OCI-LY1 (cell line): ENCODE measurements at regions not wholly inside any gene's neighbourhood (a gene's known extent, or its start where the extent isn't known, plus 50 kb on each side); places are given as distances from the start of the nearest gene placed in this dataset.

Experiments used
- H2AFZ ChIP-seq: fragments of 200-600 bp; sonication (generic), shearing (Covaris generic); 2 replicates; pipeline ENCODE4 v1.6.0; 2014; ENCODE audit warnings: antibody characterized with exemption, mild to moderate bottlenecking, low read length
- H3F3A ChIP-seq: fragments of 200-600 bp; sonication (generic), shearing (Covaris generic); 2 replicates; pipeline ENCODE4 v1.6.0; 2014; ENCODE audit warnings: mild to moderate bottlenecking, antibody characterized with exemption, low read length, moderate library complexity; ENCODE audit not compliant: insufficient read depth
- H3K27ac ChIP-seq: fragments of 200-600 bp; sonication (generic); 2 replicates; pipeline ENCODE4 v1.5.1; 2014; ENCODE audit warnings: low read length, mixed run types, mild to moderate bottlenecking, low read depth; ENCODE audit not compliant: poor library complexity, severe bottlenecking
- H3K27me3 ChIP-seq: fragments of 200-600 bp; sonication (generic); 2 replicates; pipeline ENCODE4 v1.6.0; 2014; ENCODE audit warnings: antibody characterized with exemption, mild to moderate bottlenecking, low read length, moderate library complexity; ENCODE audit not compliant: insufficient read depth
- H3K36me3 ChIP-seq: fragments of 200-600 bp; sonication (generic); 2 replicates; pipeline ENCODE4 v1.6.1; 2014; ENCODE audit warnings: mild to moderate bottlenecking, antibody characterized with exemption, low read length, moderate library complexity, mixed read lengths; ENCODE audit not compliant: insufficient read depth
- H3K4me1 ChIP-seq: fragments of 200-600 bp; sonication (generic); 2 replicates; pipeline ENCODE4 v1.5.1; 2014; ENCODE audit warnings: mild to moderate bottlenecking, low read length, moderate library complexity; ENCODE audit not compliant: insufficient read depth, severe bottlenecking
- H3K4me2 ChIP-seq: fragments of 200-600 bp; sonication (generic), shearing (Covaris generic); 2 replicates; pipeline ENCODE4 v1.6.1; 2014; ENCODE audit warnings: low read length
- H3K4me3 ChIP-seq: fragments of 200-600 bp; sonication (generic); 2 replicates; pipeline ENCODE4 v1.5.1; 2014; ENCODE audit warnings: low read length, low read depth, mild to moderate bottlenecking, mixed read lengths; ENCODE audit not compliant: poor library complexity, severe bottlenecking
- H3K79me2 ChIP-seq: fragments of 200-600 bp; shearing (Covaris generic); 2 replicates; pipeline ENCODE4 v1.6.1; 2016; ENCODE audit warnings: mixed run types, low read length, mixed read lengths; ENCODE audit not compliant: insufficient read depth
- H3K9ac ChIP-seq: fragments of 200-600 bp; sonication (generic), shearing (Covaris generic); 2 replicates; pipeline ENCODE4 v1.6.1; 2014; ENCODE audit warnings: mild to moderate bottlenecking, low read length, mixed read lengths
- H3K9me2 ChIP-seq: fragments of 200-600 bp; sonication (generic), shearing (Covaris generic); 2 replicates; pipeline ENCODE4 v1.6.1; 2014; ENCODE audit warnings: low read depth, mild to moderate bottlenecking, low read length, mixed read lengths
- H3K9me3 ChIP-seq: fragments of 200-600 bp; shearing (Covaris generic); 2 replicates; pipeline ENCODE4 v1.6.1; 2014; ENCODE audit warnings: low read length, mixed read lengths
- H4K20me1 ChIP-seq: fragments of 200-600 bp; sonication (generic), shearing (Covaris generic); 2 replicates; pipeline ENCODE4 v1.6.0; 2016; ENCODE audit warnings: mild to moderate bottlenecking, low read length; ENCODE audit not compliant: insufficient read depth
- EZH2 ChIP-seq: fragments of 200-600 bp; sonication (generic), shearing (Covaris generic); IDR thresholded peaks from 2 replicates; pipeline ENCODE4 v1.8.0; 2017; ENCODE audit warnings: borderline replicate concordance, mixed run types, mild to moderate bottlenecking, antibody characterized with exemption, low read length, moderate library complexity, mixed read lengths
- TF ChIP-seq, protein P1 (sequence below): fragments of 200-600 bp; sonication (generic), shearing (Covaris generic); IDR thresholded peaks from 2 replicates; pipeline ENCODE4 v1.5.1; 2017; ENCODE audit warnings: mild to moderate bottlenecking, antibody characterized with exemption, low read length, moderate library complexity, mixed read lengths

DNA sequence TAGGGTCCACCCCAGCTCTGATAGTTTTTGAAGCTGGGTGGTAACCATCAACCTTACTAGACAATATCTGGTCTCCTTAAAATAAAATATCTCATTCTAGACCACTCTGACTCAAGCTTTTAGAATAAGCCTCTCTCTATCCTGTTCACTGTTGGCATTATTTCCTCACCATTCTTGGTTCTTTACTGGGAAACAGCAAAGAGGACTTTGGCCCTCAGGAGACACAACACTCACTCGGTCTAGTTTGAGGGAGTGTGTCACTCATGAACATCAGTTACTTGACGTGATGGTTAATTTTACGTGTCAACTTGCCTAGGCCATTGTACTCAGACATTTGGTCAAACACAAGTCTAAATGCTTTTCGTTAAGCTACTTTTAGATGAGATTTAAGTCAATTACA is 110.6 kb downstream of the FAM76B start:
- Histone ChIP-seq H3K4me2 (no peak overlapping the region), H3K27me3 (no peaks in the 10 kb centered on the region), H4K20me1 (no peaks in the 10 kb centered on the region), H2AFZ (no peak overlapping the region), H3K9me3 (no peaks in the 10 kb centered on the region), H3K4me1 (no peaks in the 10 kb centered on the region), H3K9me2 (no peaks in the 10 kb centered on the region), H3K36me3 (no peaks in the 10 kb centered on the region), H3F3A (no peaks in the 10 kb centered on the region), H3K27ac (no peak overlapping the region), H3K4me3 (no peak overlapping the region), H3K9ac (no peak overlapping the region), H3K79me2 (no peaks in the 10 kb centered on the region)
- TF ChIP-seq, protein P1, sequence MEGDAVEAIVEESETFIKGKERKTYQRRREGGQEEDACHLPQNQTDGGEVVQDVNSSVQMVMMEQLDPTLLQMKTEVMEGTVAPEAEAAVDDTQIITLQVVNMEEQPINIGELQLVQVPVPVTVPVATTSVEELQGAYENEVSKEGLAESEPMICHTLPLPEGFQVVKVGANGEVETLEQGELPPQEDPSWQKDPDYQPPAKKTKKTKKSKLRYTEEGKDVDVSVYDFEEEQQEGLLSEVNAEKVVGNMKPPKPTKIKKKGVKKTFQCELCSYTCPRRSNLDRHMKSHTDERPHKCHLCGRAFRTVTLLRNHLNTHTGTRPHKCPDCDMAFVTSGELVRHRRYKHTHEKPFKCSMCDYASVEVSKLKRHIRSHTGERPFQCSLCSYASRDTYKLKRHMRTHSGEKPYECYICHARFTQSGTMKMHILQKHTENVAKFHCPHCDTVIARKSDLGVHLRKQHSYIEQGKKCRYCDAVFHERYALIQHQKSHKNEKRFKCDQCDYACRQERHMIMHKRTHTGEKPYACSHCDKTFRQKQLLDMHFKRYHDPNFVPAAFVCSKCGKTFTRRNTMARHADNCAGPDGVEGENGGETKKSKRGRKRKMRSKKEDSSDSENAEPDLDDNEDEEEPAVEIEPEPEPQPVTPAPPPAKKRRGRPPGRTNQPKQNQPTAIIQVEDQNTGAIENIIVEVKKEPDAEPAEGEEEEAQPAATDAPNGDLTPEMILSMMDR: no peak
- no peak for TF ChIP-seq EZH2

DNA sequence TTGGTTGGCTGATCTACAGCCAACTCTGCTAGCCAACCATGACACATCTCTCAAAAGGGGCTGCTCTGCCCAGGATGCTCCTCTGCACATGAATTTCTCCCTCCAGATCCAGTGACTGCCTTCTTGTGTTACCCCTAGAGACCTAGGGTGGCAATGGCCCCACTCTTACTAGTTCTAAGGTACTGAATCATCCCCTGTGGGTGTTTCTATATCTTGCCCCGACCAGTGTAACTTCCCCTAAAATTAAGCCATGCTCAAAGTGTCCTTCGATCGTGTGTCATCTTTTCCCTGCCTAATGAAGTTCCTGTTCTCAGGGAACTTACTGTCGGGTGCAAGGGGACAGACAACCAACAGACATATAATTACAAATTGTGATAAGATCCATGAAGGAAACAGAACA is 113.3 kb downstream of the FAM76B start:
- no peak overlapping the region for H3K4me2 ChIP-seq
- no peaks in the 10 kb centered on the region for H3K9me3 ChIP-seq
- no peak overlapping the region for H3K9ac ChIP-seq
- H3K36me3 ChIP-seq: no peaks in the 10 kb centered on the region
- no peaks in the 10 kb centered on the region for H3K79me2 ChIP-seq
- no peak overlapping the region for H3K27ac ChIP-seq
- no peaks in the 10 kb centered on the region for H4K20me1 ChIP-seq
- no peak for TF ChIP-seq EZH2
- TF ChIP-seq, protein P1: no peak
- H3K9me2 ChIP-seq: no peaks in the 10 kb centered on the region
- no peak overlapping the region for H3K4me3 ChIP-seq
- H3K4me1 ChIP-seq: no peaks in the 10 kb centered on the region
- no peak overlapping the region for H2AFZ ChIP-seq
- H3K27me3 ChIP-seq: no peaks in the 10 kb centered on the region
- H3F3A ChIP-seq: no peaks in the 10 kb centered on the region

DNA sequence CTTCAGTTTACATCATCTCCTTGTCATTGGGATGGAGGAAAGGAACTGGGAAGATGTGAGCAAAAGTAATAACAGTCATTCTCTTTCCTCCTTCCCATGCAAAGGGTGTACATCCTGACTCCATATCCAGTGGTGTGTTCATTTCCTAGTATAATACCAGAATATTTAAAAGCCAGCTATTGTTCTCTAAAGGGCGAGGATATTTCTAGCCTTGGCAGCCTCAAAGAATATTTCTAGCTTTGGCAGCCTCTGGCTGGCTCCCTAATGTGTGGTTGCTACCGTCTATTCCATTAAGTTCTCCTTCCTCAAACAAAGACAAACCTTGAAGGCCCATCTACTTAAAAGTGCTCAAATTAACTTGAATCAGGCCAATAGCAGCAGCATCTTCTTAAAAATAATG is 114.0 kb downstream of the FAM76B start:
- no peaks in the 10 kb centered on the region for H3K4me1 ChIP-seq
- H3K4me3 ChIP-seq: no peak overlapping the region
- H3K9me3 ChIP-seq: no peaks in the 10 kb centered on the region
- no peaks in the 10 kb centered on the region for H4K20me1 ChIP-seq
- H3K36me3 ChIP-seq: no peaks in the 10 kb centered on the region
- H3K79me2 ChIP-seq: no peaks in the 10 kb centered on the region
- no peak overlapping the region for H2AFZ ChIP-seq
- H3K27me3 ChIP-seq: no peaks in the 10 kb centered on the region
- H3K4me2 ChIP-seq: no peak overlapping the region
- no peak overlapping the region for H3K9ac ChIP-seq
- no peak overlapping the region for H3K27ac ChIP-seq
- no peaks in the 10 kb centered on the region for H3F3A ChIP-seq
- no peaks in the 10 kb centered on the region for H3K9me2 ChIP-seq
- no peak for TF ChIP-seq EZH2
- TF ChIP-seq, protein P1: no peak
